ENCODE measurements at regions not wholly inside any gene's neighbourhood (a gene's known extent, or its start where the extent isn't known, plus 50 kb on each side); places are given as distances from the start of the nearest gene placed in this dataset.

GRCh38 chr4:67344594-67345380 lies 200.5 kb downstream of the CENPC start:
- TF ChIP-seq CTCF (IDR thresholded peaks at IDR 0.05), result no peak

DNA sequence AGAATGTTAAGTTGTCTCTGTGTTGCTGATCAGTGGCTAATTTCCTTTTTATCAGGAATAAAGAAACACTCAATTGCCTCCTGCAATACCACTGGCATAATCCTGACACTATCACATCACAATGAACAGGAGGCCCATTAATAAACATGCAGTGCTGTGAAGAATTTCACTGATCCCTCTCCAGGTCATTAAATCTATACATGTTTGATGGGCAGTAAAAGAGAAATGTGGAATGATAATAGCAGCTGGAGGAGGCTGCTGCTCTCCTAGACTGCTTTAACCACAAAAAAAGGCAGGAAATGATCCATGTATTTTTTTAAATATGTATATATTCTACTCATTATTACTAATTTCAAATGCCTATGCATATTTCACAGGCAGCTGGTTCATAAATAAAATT lies 202.1 kb downstream of the CENPC start:
- no peak for TF ChIP-seq CTCF (IDR thresholded peaks at IDR 0.05)

- no peak for TF ChIP-seq CTCF (IDR thresholded peaks at IDR 0.05)
Observed at GRCh38 chr4:67342291-67342690, 203.0 kb downstream of the CENPC start.

DNA sequence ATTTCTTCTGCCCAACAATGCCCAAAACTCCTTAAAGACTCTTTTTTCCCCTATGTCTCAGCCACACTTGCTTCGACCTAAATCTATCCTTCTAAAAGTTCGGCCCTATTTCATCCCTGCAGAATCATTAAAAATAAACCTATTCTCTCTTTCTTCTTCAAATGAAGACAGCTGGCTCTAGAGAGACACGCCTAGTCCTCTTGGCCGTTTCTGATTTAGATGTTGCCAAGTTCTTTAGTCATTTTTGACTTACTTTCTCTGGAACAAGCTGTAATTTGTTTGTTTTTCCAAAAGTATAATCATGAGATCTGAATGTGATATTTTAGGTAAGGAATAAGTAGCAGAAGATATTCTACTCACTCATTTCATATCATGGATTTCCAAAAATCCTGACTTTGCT lies 211.6 kb downstream of the CENPC start:
- TF ChIP-seq CTCF (IDR thresholded peaks at IDR 0.05), result no peak

- peak; percentile 48 for TF ChIP-seq CTCF (IDR thresholded peaks at IDR 0.05)
Observed at GRCh38 chr4:67332627-67333026, 212.7 kb downstream of the CENPC start.

DNA sequence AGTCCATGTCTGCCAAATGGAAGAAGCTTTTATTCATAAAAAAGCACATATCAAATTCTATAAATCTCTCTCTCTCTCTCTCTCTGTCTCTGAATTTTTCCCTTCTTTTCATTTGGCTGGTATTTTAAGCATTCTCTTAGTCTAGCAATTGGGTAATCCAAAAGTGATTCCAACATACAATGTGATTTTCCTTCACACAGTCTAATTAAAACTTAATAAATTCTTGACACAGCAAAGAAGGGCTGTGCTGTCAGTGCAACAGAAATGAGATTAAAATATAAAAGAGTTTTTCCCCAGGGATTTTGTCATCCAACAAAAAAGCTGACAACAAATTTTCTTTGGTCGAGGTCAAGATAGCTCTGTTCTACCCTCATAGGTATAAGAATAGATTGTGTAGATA lies 216.9 kb downstream of the CENPC start:
- no peak for TF ChIP-seq CTCF (IDR thresholded peaks at IDR 0.05)

DNA sequence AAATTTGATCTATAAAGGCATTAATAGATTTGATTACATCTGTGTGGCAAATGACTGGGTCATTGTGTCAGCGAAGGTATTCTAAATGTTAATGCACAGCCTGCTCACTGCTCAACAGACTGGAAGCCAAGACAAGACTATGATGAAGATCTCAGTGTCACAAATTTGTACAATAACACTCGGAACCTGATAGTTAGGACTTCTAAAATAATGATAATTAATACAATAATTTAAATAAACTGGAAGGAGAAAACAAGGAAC lies 217.4 kb downstream of the CENPC start:
- TF ChIP-seq CTCF (IDR thresholded peaks at IDR 0.05), result no peak
